ENCODE measurements at regions not wholly inside any gene's neighbourhood (a gene's known extent, or its start where the extent isn't known, plus 50 kb on each side); places are given as distances from the start of the nearest gene placed in this dataset.

GRCh38 chr2:12107321-12107720 lies 360.9 kb downstream of the LPIN1 start:
- H3K27ac ChIP-seq (ENCODE audit: low read length), result no peak overlapping the region
- no TSS peak for BruUV-seq (replicated peaks)
- no peaks in the 10 kb centered on the region for H3K9me3 ChIP-seq (ENCODE audit: control insufficient read depth, insufficient read depth, low read depth, low read length)
- in situ Hi-C loops (cut with HindIII; ENCODE audit: low pct_unique_long_range_greater_than_20kb, low sequenced_read_pairs) (no loop called here), intact Hi-C loops (cut with micrococcal nuclease; ENCODE audit: unreplicated experiment) (no loop called here)
- H3K4me3 ChIP-seq (ENCODE audit: low read depth in 2 of 2, low read length in 2 of 2), result no peak overlapping the region
- peaks cover 16% of the 10 kb centered on the region for H3K4me1 ChIP-seq (ENCODE audit: control insufficient read depth, insufficient read depth, low read length)
- ATAC-seq (no peak), DNase-seq (ENCODE audit: low read depth, low spot score) (no peak)
- CTCF ChIA-PET, result no interaction called here
- H3K36me3 ChIP-seq (ENCODE audit: control insufficient read depth, insufficient read depth, low read length), result no peaks in the 10 kb centered on the region
- no peak for TF ChIP-seq SIN3A (IDR thresholded peaks at IDR 0.05; ENCODE audit: borderline replicate concordance, insufficient read depth, low read depth, low read length)
- TF ChIP-seq TCF7L2 (IDR thresholded peaks at IDR 0.05; ENCODE audit: low read depth, low read length), result no peak
- TF ChIP-seq REST (IDR thresholded peaks at IDR 0.05; ENCODE audit: insufficient read depth in 1 of 2, low read depth in 2 of 2, low read length in 1 of 2), result no peak
- no peak for TF ChIP-seq POLR2AphosphoS5 (IDR thresholded peaks at IDR 0.05; ENCODE audit: low read depth, low read length)
- no peak for TF ChIP-seq CTCF (IDR thresholded peaks at IDR 0.05)
- H3K27me3 ChIP-seq (ENCODE audit: control insufficient read depth, insufficient read depth, low read length), result no peaks in the 10 kb centered on the region
- POLR2A ChIA-PET, result no interaction called here

DNA sequence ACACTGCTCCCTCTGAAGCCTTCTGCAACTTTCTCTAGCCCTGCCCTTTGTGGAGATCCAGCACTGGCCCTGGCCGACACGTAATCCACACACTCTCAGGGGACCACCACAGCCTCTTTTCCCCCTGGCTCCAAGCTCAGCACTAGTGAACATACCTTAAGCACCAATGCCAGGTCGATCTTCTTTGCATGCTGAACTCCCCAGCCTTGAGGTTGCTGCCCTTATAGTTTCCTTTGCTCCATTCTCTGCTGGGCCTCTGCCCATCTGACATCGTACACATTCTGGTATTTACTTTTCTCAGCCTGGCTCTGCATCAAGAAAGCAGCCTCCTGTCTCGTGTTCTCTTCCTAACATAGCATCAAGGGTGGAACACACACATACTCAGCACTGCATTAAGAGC lies 361.5 kb downstream of the LPIN1 start:
- no peak for TF ChIP-seq SIN3A (IDR thresholded peaks at IDR 0.05; ENCODE audit: borderline replicate concordance, insufficient read depth, low read depth, low read length)
- TF ChIP-seq POLR2AphosphoS5 (IDR thresholded peaks at IDR 0.05; ENCODE audit: low read depth, low read length), result no peak
- no peak for TF ChIP-seq CTCF (IDR thresholded peaks at IDR 0.05)
- TF ChIP-seq REST (IDR thresholded peaks at IDR 0.05; ENCODE audit: insufficient read depth in 1 of 2, low read depth in 2 of 2, low read length in 1 of 2), result no peak
- no peak for TF ChIP-seq TCF7L2 (IDR thresholded peaks at IDR 0.05; ENCODE audit: low read depth, low read length)
- POLR2A ChIA-PET, result no interaction called here
- H3K9me3 ChIP-seq (ENCODE audit: control insufficient read depth, insufficient read depth, low read depth, low read length), result no peaks in the 10 kb centered on the region
- ATAC-seq (peak; percentile 67), DNase-seq (ENCODE audit: low read depth, low spot score) (no peak)
- peak overlapping the region; percentile 21; the same call in 1 of the 2 replicates for H3K27ac ChIP-seq (ENCODE audit: low read length)
- H3K4me1 ChIP-seq (ENCODE audit: control insufficient read depth, insufficient read depth, low read length), result peaks cover 16% of the 10 kb centered on the region
- no TSS peak for BruUV-seq (replicated peaks)
- H3K27me3 ChIP-seq (ENCODE audit: control insufficient read depth, insufficient read depth, low read length), result no peaks in the 10 kb centered on the region
- intact Hi-C loops (cut with micrococcal nuclease; ENCODE audit: unreplicated experiment) (no loop called here), in situ Hi-C loops (cut with HindIII; ENCODE audit: low pct_unique_long_range_greater_than_20kb, low sequenced_read_pairs) (no loop called here)
- H3K36me3 ChIP-seq (ENCODE audit: control insufficient read depth, insufficient read depth, low read length), result no peaks in the 10 kb centered on the region
- CTCF ChIA-PET, result no interaction called here
- H3K4me3 ChIP-seq (ENCODE audit: low read depth in 2 of 2, low read length in 2 of 2), result no peak overlapping the region

All from Panc1 (cell line).